ENCODE measurements at regions not wholly inside any gene's neighbourhood (a gene's known extent, or its start where the extent isn't known, plus 50 kb on each side); places are given as distances from the start of the nearest gene placed in this dataset.

GRCh38 chr1:166221316-166221715, 54.5 kb upstream of the FAM78B start:
- DNase-seq: no peak

GRCh38 chr1:166233750-166234366, 67.1 kb upstream of the FAM78B start:
- no peak for DNase-seq

- no peak for DNase-seq
Measured at GRCh38 chr1:166235728-166236127, 68.9 kb upstream of the FAM78B start.

- no peak for DNase-seq
Measured at GRCh38 chr1:166237675-166238074, 70.9 kb upstream of the FAM78B start.

- no peak for DNase-seq
Measured at GRCh38 chr1:166253076-166253779, 86.4 kb upstream of the FAM78B start.

- DNase-seq: no peak
Measured at GRCh38 chr1:166258017-166258416, 91.2 kb upstream of the FAM78B start.

GRCh38 chr1:166261511-166261910, 94.7 kb upstream of the FAM78B start:
- DNase-seq: no peak

GRCh38 chr1:166270476-166271150, 103.8 kb upstream of the FAM78B start:
- no peak for DNase-seq

GRCh38 chr1:166271151-166271538, 104.3 kb upstream of the FAM78B start:
- no peak for DNase-seq

GRCh38 chr1:166272155-166272554, 105.4 kb upstream of the FAM78B start:
- no peak for DNase-seq

- no peak for DNase-seq
Measured at GRCh38 chr1:166272851-166273250, 106.0 kb upstream of the FAM78B start.

- no peak for DNase-seq
Measured at GRCh38 chr1:166273618-166274017, 106.8 kb upstream of the FAM78B start.

- DNase-seq: no peak
Measured at GRCh38 chr1:166282391-166283137, 115.8 kb upstream of the FAM78B start.

GRCh38 chr1:166283190-166283589, 116.4 kb upstream of the FAM78B start:
- DNase-seq: no peak

- no peak for DNase-seq
Measured at GRCh38 chr1:166283600-166283999, 116.8 kb upstream of the FAM78B start.

- DNase-seq: no peak
Measured at GRCh38 chr1:166289309-166290050, 122.7 kb upstream of the FAM78B start.

GRCh38 chr1:166295656-166296055, 128.9 kb upstream of the FAM78B start:
- no peak for DNase-seq

- DNase-seq: no peak
Measured at GRCh38 chr1:166297993-166298392, 131.2 kb upstream of the FAM78B start.

GRCh38 chr1:166300767-166301166, 134.0 kb upstream of the FAM78B start:
- DNase-seq: no peak

GRCh38 chr1:166302989-166303758, 136.4 kb upstream of the FAM78B start:
- no peak for DNase-seq

GRCh38 chr1:166304131-166304530, 137.3 kb upstream of the FAM78B start:
- no peak for DNase-seq

GRCh38 chr1:166305371-166305770, 138.6 kb upstream of the FAM78B start:
- DNase-seq: no peak
